Colonic mucosa (tissue), 4 donors: ENCODE measurements at regions not wholly inside any gene's neighbourhood (a gene's known extent, or its start where the extent isn't known, plus 50 kb on each side); places are given as distances from the start of the nearest gene placed in this dataset.

Experiments used
- DNase-seq: peaks from one replicate; pipeline ENCODE4 v3.0.0-alpha.2; 2020
- H3K27ac ChIP-seq: fragments of 200-600 bp; one replicate; pipeline ENCODE4 v1.8.0; 2021
- H3K27me3 ChIP-seq: fragments of 200-600 bp; one replicate; pipeline ENCODE4 v1.8.0; 2021
- H3K36me3 ChIP-seq: fragments of 200-600 bp; one replicate; pipeline ENCODE4 v1.8.0; 2021
- H3K4me1 ChIP-seq: fragments of 200-600 bp; one replicate; pipeline ENCODE4 v1.8.0; 2021; ENCODE audit warnings: mild to moderate bottlenecking
- H3K4me3 ChIP-seq: fragments of 200-600 bp; one replicate; pipeline ENCODE4 v1.8.0; 2021
- H3K9ac ChIP-seq, 2 donors: one replicate each; pipeline ENCODE4 v1.7.0; 2013; ENCODE audit warnings: control low read depth in 2 of 2, low read depth in 2 of 2, low read length in 2 of 2
- H3K9me3 ChIP-seq: fragments of 200-600 bp; one replicate; pipeline ENCODE4 v1.8.0; 2021
- intact Hi-C: fragments of 100-400 bp; cut with DNase I; formaldehyde crosslinking; loops from one replicate; pipeline ENCODE4 v1.14.1; 2022
- TF ChIP-seq, protein P1 (sequence below): fragments of 200-600 bp; IDR thresholded peaks from one replicate; pipeline ENCODE4 v1.8.0; 2022; ENCODE audit warnings: antibody characterized with exemption, mild to moderate bottlenecking
- donor health status: healthy.
- donor health status: DM: no; HTN: no; CAD: no.
- donor health status: DM: no; HTN: no; CAD: no.

DNA sequence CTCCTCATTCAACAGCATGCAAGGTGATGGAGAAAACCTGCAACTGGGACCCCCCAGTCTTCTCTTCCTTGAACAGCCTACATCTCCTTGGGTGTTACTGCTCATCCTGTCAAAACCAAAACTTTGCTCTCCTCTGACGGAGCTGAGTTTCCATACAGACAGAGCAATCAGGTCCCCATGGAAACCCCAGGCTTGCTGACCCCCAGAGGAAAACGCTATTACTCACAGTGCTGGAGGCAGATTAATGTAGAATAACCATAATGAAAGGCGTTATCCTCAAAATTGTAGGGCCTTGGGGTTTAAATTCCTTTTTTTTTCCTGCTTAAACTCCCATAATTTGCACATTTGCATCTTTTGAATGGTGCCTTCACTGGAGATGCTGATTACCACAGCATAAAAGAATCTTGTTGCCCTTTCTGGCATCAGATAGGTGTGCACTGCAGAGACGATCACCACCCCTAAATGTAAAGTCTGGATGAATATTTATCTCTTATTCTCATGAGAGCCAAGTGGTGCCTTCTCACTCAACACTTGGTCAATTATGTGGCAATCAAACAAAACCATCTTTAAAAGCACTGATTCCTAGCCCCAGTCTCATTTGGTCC lies 126.3 kb downstream of the MSX2 start:
- intact Hi-C loops, result no loop called here
- H3K9me3 ChIP-seq, result no peaks in the 10 kb centered on the region
- DNase-seq, result no peak
- no peaks in the 10 kb centered on the region for H3K4me1 ChIP-seq
- no peaks in the 10 kb centered on the region for H3K36me3 ChIP-seq
- H3K27me3 ChIP-seq, result no peaks in the 10 kb centered on the region
- no peak overlapping the region for H3K4me3 ChIP-seq
- TF ChIP-seq, protein P1, sequence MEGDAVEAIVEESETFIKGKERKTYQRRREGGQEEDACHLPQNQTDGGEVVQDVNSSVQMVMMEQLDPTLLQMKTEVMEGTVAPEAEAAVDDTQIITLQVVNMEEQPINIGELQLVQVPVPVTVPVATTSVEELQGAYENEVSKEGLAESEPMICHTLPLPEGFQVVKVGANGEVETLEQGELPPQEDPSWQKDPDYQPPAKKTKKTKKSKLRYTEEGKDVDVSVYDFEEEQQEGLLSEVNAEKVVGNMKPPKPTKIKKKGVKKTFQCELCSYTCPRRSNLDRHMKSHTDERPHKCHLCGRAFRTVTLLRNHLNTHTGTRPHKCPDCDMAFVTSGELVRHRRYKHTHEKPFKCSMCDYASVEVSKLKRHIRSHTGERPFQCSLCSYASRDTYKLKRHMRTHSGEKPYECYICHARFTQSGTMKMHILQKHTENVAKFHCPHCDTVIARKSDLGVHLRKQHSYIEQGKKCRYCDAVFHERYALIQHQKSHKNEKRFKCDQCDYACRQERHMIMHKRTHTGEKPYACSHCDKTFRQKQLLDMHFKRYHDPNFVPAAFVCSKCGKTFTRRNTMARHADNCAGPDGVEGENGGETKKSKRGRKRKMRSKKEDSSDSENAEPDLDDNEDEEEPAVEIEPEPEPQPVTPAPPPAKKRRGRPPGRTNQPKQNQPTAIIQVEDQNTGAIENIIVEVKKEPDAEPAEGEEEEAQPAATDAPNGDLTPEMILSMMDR, result no peak
- H3K9ac ChIP-seq, result no peak overlapping the region
- H3K27ac ChIP-seq, result no peak overlapping the region

DNA sequence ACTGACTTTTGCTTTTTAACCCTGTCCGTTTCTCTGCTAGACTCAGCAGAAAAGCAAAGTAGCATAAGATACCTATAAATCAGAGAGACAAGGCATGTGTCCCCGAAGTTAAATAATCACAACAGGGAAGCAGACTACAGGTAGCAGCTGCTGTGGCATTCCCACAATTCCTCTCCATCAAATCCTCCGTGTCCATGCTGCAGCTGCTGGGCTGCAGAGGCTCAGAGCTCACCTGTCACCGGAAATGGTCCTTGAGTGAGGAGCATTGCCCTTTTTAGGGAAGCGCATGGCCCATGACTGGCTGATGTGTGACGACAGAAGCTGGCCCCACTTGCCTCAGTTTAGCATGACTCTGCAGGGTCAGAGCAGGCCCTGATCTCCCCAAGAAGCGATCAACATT lies 125.0 kb downstream of the MSX2 start:
- Histone ChIP-seq H3K27ac (no peak overlapping the region), H3K27me3 (no peaks in the 10 kb centered on the region), H3K4me1 (no peaks in the 10 kb centered on the region), H3K9me3 (no peaks in the 10 kb centered on the region), H3K9ac (no peak overlapping the region), H3K36me3 (no peaks in the 10 kb centered on the region), H3K4me3 (no peak overlapping the region)
- DNase-seq, result no peak
- intact Hi-C loops, result no loop called here
- TF ChIP-seq, protein P1, result no peak

DNA sequence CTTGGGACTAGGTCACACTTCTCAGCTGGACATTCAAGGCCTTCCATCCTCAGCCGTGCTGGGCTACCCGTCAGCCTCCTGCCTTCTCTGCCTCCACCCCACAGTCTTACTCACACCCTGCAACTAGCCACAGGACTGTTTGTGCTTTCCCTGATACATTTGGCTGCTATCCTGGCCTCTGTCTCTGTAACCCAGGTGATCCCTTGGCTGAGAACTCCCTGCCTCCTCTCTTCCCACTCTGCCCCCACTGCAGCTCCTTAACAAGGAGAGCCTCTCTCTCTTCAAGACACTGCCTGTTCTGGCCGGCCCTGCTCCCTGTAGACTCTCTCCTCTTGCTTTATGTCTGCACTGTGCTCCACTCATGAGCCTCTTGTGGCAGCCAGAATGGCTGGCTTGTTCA lies 120.6 kb downstream of the MSX2 start:
- no peaks in the 10 kb centered on the region for H3K4me1 ChIP-seq
- no peaks in the 10 kb centered on the region for H3K9me3 ChIP-seq
- TF ChIP-seq, protein P1, result no peak
- no peak overlapping the region for H3K9ac ChIP-seq
- DNase-seq, result no peak
- H3K27me3 ChIP-seq, result no peaks in the 10 kb centered on the region
- H3K27ac ChIP-seq, result no peak overlapping the region
- H3K36me3 ChIP-seq, result no peaks in the 10 kb centered on the region
- H3K4me3 ChIP-seq, result no peak overlapping the region
- intact Hi-C loops, result no loop called here

DNA sequence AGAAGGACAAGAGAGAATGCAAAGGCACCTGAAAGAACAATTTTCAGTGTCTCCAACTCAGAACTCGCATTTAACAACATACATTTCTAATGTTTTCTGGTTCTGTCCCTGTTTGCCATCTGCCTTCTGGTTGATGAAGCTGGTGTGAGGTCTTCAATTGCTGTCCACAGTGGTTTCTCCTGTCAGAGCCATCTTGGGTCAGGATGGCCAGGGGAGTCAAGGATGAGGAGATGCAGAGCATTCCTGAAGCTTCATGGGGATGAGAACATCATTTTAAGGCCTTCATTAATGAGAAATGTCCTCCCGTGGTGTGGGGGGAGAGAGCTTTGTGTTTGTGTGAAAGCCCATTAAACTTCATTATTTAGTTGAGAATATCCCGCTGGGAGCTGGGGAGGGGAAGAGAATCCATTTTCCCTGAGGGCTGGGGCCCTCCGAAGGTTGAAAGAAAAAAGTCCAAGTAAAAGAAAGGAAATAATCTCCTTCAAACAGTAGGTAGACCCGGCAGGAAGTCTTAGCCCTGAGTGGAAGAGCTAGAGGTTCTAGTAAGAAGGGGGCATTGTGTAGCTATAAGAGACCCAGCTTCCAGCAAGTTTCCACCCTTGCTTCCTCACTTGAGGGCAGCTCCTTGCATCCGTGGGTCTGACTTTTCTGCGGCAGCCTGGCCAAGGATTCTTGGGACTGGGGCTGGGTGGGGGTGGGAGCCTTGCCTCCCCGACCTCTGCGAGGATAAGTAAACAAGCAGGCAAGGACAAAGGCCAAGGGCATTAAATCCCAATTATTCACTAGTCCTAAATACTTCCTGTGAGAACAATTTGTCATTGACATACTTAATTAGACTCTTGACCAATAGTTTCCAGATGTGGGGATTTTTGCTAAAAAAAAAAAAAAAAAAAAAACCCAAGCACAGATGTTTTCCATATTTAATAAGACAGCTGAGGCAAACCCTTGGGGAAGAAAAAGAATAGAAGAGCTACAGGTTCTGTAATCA lies 119.2 kb downstream of the MSX2 start:
- no peak overlapping the region for H3K4me3 ChIP-seq
- intact Hi-C loops, result no loop called here
- TF ChIP-seq, protein P1, result no peak
- no peak for DNase-seq
- H3K36me3 ChIP-seq, result no peaks in the 10 kb centered on the region
- H3K27me3 ChIP-seq, result no peaks in the 10 kb centered on the region
- H3K27ac ChIP-seq, result no peak overlapping the region
- H3K9me3 ChIP-seq, result no peaks in the 10 kb centered on the region
- H3K9ac ChIP-seq, result no peak overlapping the region
- no peaks in the 10 kb centered on the region for H3K4me1 ChIP-seq

DNA sequence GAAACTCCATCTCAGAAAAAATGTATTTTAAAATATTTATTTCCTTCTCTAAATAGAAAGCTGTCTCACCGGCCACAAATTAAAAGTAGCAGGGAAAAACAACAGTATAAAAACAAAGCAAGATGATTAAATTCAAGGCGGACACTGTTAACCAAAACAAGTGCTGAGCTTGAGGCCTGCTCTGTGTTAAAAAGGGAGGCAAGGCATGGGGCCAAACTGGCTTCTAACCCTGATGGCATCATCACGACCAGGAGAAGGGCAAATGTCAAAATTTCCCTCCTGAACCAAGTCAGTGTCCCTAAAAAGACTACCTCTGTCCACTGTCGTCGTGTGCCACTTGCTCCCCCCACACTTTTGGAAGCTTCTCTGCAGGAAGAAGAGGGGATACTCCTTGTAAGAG lies 116.1 kb downstream of the MSX2 start:
- Histone ChIP-seq H3K9ac (no peak overlapping the region), H3K36me3 (no peaks in the 10 kb centered on the region), H3K4me3 (no peak overlapping the region), H3K27ac (no peak overlapping the region), H3K4me1 (no peaks in the 10 kb centered on the region), H3K27me3 (no peaks in the 10 kb centered on the region), H3K9me3 (no peaks in the 10 kb centered on the region)
- TF ChIP-seq, protein P1, result no peak
- DNase-seq, result no peak
- intact Hi-C loops, result no loop called here
